ENCODE measurements at regions not wholly inside any gene's neighbourhood (a gene's known extent, or its start where the extent isn't known, plus 50 kb on each side); places are given as distances from the start of the nearest gene placed in this dataset.
"Not testable (repeated sequence)": the region's sequence is repeated elsewhere in the genome, so short reads cannot be mapped to it uniquely, and the experiment has no call there.

DNA sequence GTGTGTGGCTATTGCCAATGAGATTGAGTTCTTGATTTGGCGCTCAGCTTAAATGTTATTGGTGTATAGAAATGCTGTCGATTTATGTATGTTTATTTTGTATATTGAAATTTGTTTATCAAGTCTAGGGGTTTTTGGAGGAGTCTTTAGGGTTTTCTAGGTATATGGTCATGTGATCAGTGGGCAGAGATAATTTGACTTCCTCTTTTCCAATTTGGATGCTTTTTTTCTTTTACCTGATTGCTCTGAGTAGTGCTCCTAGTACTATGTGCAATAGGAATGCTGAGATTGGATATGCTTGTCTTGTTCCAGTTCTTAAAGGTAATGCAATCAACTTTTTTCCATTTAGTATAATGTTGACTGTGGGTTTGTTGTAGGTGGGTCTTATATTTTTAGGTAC, 99.8 kb upstream of the PMCH start:
- Mint-ChIP-seq H3K27me3 (ENCODE audit: insufficient read depth) (no peaks in the 10 kb centered on the region; the same call in 1 of the 2 replicates), H3K4me1 (ENCODE audit: low read depth) (peaks cover 29% of the 10 kb centered on the region), H3K9me3 (no peaks in the 10 kb centered on the region), H3K36me3 (ENCODE audit: low read depth) (no peaks in the 10 kb centered on the region), H3K27ac (no peak overlapping the region), H3K4me3 (no peak overlapping the region)
- TF ChIP-seq, protein P1, sequence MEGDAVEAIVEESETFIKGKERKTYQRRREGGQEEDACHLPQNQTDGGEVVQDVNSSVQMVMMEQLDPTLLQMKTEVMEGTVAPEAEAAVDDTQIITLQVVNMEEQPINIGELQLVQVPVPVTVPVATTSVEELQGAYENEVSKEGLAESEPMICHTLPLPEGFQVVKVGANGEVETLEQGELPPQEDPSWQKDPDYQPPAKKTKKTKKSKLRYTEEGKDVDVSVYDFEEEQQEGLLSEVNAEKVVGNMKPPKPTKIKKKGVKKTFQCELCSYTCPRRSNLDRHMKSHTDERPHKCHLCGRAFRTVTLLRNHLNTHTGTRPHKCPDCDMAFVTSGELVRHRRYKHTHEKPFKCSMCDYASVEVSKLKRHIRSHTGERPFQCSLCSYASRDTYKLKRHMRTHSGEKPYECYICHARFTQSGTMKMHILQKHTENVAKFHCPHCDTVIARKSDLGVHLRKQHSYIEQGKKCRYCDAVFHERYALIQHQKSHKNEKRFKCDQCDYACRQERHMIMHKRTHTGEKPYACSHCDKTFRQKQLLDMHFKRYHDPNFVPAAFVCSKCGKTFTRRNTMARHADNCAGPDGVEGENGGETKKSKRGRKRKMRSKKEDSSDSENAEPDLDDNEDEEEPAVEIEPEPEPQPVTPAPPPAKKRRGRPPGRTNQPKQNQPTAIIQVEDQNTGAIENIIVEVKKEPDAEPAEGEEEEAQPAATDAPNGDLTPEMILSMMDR (IDR thresholded peaks at IDR 0.05): no peak
- DNase-seq: no peak

GRCh38 chr12:102294568-102294967, 96.9 kb upstream of the PMCH start:
- Mint-ChIP-seq H3K36me3 (ENCODE audit: low read depth) (no peaks in the 10 kb centered on the region), H3K27me3 (ENCODE audit: insufficient read depth) (no peaks in the 10 kb centered on the region; the same call in 1 of the 2 replicates), H3K4me1 (ENCODE audit: low read depth) (peaks cover 17% of the 10 kb centered on the region), H3K9me3 (no peaks in the 10 kb centered on the region), H3K27ac (no peak overlapping the region), H3K4me3 (no peak overlapping the region)
- TF ChIP-seq, protein P1 (IDR thresholded peaks at IDR 0.05): no peak
- DNase-seq: no peak

DNA sequence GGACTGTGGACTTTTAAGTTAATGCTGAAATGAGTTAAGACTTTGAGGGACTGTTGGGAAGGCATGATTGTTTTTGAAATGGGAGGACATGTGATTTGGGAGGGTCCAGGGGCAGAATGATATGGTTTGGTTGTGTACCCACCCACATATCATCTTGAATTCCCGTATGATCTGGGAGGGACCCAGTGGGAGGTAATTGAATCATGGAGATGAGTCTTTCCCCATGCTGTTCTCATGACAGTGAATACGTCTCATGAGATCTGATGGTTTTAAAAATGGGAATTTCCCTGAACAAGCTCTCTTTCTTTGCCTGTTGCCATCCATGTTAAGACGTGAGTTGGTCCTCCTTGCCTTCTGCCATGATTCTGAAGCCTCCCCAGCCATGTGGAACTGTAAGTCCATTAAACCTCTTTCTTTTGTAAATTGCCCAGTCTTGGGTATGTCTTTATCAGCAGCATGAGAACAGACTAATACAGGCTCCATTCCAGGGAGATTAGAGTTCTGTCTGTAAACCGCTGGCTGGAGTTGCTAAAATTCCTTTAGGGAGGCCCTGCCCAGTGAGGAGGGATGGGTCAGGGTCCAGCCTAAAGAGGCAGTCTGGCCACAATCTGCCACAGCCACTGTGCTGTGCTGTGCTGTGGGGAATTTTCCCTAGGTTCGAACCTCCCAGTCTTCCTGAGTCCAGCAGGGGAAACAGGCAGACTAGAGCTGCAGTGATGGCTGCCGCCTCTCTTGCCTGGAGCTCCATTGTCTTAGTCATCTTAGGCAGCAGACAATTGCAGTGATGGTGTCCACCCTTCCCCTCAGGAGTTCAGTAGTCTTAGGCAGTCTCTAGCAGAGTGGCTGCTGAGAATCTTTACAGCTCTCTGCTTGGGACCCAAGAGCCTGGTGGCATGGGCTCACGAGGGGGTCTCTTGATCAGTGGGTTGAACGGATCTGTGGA, 94.1 kb upstream of the PMCH start:
- H3K27ac Mint-ChIP-seq; H3K36me3 Mint-ChIP-seq (ENCODE audit: low read depth); H3K4me1 Mint-ChIP-seq (ENCODE audit: low read depth); H3K9me3 Mint-ChIP-seq; H3K4me3 Mint-ChIP-seq; DNase-seq; H3K27me3 Mint-ChIP-seq (ENCODE audit: insufficient read depth): not testable (repeated sequence)

DNA sequence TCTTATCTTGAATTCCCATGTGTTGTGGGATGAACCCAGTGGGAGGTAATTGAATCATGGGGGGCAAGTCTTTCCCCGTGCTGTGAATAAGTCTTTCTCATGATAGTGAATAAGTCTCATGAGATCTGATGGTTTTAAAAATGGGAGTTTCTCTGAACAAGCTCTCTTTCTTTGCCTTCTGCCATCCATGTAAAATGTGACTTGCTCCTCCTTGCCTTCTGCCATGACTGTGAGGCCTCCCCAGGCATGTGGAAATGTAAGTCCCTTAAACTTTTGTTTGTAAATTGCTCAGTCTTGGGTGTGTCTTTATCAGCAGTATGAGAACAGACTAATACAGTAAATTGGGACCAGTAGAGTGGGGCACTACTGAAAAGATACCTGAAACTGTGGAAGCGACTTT, 92.1 kb upstream of the PMCH start:
- DNase-seq; H3K4me1 Mint-ChIP-seq (ENCODE audit: low read depth); H3K27ac Mint-ChIP-seq; H3K9me3 Mint-ChIP-seq; H3K4me3 Mint-ChIP-seq; H3K36me3 Mint-ChIP-seq (ENCODE audit: low read depth); H3K27me3 Mint-ChIP-seq (ENCODE audit: insufficient read depth): not testable (repeated sequence)

DNA sequence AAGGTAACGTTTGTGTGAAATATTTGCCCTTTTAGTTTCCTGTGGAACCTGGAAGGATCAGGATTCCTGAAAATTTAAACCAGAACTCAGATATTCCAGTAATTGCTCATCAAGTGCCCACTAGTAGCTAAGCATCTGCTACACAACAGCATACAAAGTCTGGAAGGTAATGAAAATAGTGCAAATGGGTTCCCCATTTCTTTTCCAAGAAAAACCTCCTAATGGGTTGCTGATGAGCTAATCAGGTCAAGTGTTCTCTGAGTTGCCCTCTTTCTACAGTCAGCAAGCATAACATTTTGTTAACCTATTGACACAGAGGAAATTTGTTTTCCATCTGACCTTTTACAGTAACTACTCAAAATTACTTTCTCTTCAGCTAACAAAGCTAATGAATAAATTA, 83.6 kb upstream of the PMCH start:
- no peak for DNase-seq
- TF ChIP-seq, protein P1 (IDR thresholded peaks at IDR 0.05): no peak
- Mint-ChIP-seq H3K4me3 (no peak overlapping the region), H3K9me3 (no peaks in the 10 kb centered on the region), H3K27me3 (ENCODE audit: insufficient read depth) (no peaks in the 10 kb centered on the region; the same call in none of the 2 replicates), H3K36me3 (ENCODE audit: low read depth) (no peaks in the 10 kb centered on the region), H3K4me1 (ENCODE audit: low read depth) (no peaks in the 10 kb centered on the region), H3K27ac (no peak overlapping the region)

GRCh38 chr12:102255687-102256086, 58.1 kb upstream of the PMCH start:
- not testable (repeated sequence) for H3K4me1 Mint-ChIP-seq (ENCODE audit: low read depth); H3K36me3 Mint-ChIP-seq (ENCODE audit: low read depth); H3K4me3 Mint-ChIP-seq; H3K9me3 Mint-ChIP-seq; DNase-seq; H3K27me3 Mint-ChIP-seq (ENCODE audit: insufficient read depth); H3K27ac Mint-ChIP-seq

GRCh38 chr12:102251005-102251404, 53.4 kb upstream of the PMCH start:
- H3K27me3 Mint-ChIP-seq (ENCODE audit: insufficient read depth); DNase-seq; H3K9me3 Mint-ChIP-seq; H3K4me3 Mint-ChIP-seq; H3K27ac Mint-ChIP-seq; H3K36me3 Mint-ChIP-seq (ENCODE audit: low read depth); H3K4me1 Mint-ChIP-seq (ENCODE audit: low read depth): not testable (repeated sequence)
